HG03342 (cell line): ENCODE measurements at regions not wholly inside any gene's neighbourhood (a gene's known extent, or its start where the extent isn't known, plus 50 kb on each side); places are given as distances from the start of the nearest gene placed in this dataset.
A peak's percentile ranks its signal among the peaks of the same experiment; 100 is the strongest.

Experiments used
- ATAC-seq: cut with Tn5 transposase; IDR thresholded peaks from one replicate; pipeline ENCODE4 v1.9.1; 2021; ENCODE audit warnings: mild to moderate bottlenecking, moderate library complexity; ENCODE audit not compliant: unreplicated experiment

DNA sequence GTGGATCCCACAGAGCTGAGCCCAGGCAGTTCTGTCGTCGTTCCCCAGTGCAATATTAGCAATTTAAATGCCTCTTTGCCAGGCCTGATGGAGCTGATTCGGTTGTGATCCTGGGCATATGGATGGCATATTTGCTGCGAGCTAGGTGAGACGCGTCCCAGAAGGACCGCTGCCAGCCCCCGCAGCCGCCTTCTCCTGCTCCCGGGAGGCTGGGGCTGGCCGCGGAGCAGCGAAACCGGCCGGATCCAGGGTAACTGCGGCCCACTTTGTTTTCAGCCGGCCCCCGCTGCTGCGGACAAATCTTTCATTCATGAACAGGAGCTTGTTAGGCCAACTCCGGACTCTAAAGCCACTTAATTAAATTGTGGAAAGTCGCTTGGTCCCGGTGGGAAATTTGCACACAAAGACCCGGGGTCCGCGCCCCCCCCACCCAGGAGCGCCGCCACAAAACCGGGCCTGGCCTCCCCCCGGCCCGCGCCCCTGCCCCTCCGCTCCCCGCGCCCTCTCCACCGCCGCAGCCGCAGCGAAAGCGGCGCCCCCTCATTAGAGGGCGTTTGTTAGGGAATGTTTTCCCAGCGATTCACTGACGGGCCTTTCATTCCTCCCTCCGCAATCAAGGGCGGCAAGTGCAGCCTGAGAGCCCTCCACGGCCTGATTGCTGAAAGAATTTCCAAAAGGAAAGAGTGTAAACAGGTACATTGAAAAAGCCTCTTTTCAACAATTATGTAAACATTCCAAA lies 383.3 kb downstream of the RRAGC start:
- no peak for ATAC-seq

- ATAC-seq = no peak
These were observed 384.0 kb downstream of the RRAGC start for GRCh38 chr1:38475624-38476005.

DNA sequence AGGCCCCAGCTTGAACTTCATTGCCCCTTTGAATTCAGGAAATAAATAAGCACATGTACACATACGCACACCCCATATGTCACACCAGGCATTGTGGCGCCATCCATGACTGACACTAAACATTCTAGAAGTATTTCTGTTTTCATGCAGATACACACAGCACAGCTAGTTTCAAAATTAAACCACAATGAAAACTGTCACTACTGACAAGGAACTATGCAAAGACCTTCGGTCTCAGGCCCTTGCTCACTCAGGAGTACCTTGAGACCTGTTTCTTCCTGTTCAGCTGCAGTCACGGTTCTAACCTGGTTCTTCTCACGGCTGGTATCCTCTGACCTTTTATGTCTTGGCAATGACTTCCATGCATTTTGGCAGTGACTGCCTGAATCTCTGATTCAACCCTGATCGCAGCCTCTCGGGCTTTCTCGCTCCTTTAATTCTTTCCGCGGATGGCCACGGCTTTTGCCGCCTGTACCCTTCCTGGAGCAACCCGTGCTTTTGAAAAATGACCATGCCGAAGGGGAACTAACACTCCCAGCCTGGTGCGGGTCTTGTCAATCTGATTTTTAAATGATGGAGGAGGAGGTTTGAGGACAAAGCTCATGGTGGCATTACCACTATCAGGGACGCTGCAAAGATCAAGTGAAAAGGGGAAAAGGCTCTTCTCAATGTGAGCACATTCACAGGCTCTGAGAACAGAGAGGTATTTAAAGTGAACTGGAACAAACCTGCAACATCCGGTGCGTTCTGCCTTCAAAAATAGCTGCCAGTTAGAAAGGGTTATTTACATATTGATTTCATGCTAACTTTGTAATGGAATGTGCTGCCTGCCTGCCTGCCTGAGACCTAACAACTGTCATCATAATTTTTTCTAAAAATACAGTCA lies 384.6 kb downstream of the RRAGC start:
- peak; percentile 75 for ATAC-seq

GRCh38 chr1:38466487-38466886 lies 393.1 kb downstream of the RRAGC start:
- no peak for ATAC-seq

DNA sequence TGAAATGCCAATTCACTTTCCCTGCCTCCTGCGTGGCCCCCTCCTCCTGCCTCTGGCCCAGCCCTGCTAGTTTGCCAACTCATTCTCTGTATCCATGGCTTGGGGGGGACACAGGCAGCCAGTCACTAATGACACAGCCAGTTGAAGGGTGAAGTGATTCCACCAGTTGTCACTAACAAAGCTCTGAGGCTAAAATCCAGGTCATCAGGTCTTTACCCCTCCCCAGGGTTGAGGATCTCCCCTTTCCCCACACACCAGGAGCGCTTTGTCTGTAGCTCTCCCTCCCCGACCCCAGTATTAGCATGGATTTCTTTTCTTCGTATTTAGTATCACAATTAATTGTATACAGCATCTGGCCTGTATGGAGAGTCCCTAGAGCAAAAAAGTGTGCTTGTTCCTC lies 394.1 kb downstream of the RRAGC start:
- ATAC-seq = no peak

- no peak for ATAC-seq
These were observed 395.4 kb downstream of the RRAGC start for GRCh38 chr1:38464071-38464661.

GRCh38 chr1:38463074-38463473 lies 396.5 kb downstream of the RRAGC start:
- ATAC-seq = no peak

- ATAC-seq = no peak
These were observed 403.1 kb downstream of the RRAGC start for GRCh38 chr1:38456531-38456876.

- ATAC-seq = no peak
These were observed 403.6 kb downstream of the RRAGC start for GRCh38 chr1:38455829-38456530.

- ATAC-seq = no peak
These were observed 404.7 kb downstream of the RRAGC start for GRCh38 chr1:38454749-38455441.

- no peak for ATAC-seq
These were observed 405.3 kb downstream of the RRAGC start for GRCh38 chr1:38454236-38454635.

GRCh38 chr1:38452246-38452645 lies 405.7 kb upstream of the POU3F1 start:
- ATAC-seq = no peak

- ATAC-seq = no peak
These were observed 405.0 kb upstream of the POU3F1 start for GRCh38 chr1:38451541-38451993.

DNA sequence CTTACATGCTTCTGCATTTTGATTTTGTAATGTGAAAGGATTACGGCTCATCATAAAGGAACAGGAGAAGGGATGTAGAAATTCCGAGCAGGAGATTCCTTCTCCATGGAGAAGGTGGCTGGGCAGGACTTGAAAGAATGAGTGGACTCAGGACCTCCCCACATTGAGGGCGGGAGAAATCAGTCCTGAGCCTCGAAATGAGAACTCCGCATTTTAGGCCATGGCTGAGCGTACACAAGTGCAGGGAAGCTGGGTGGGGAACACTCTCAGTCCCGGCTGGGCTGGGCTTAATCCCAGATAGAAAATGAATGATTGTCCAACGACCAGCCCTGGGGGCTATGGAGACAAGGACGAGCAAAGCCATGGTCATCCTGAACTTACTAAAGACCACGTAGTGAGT lies 402.3 kb upstream of the POU3F1 start:
- no peak for ATAC-seq

GRCh38 chr1:38446936-38447335 lies 400.3 kb upstream of the POU3F1 start:
- ATAC-seq = no peak

DNA sequence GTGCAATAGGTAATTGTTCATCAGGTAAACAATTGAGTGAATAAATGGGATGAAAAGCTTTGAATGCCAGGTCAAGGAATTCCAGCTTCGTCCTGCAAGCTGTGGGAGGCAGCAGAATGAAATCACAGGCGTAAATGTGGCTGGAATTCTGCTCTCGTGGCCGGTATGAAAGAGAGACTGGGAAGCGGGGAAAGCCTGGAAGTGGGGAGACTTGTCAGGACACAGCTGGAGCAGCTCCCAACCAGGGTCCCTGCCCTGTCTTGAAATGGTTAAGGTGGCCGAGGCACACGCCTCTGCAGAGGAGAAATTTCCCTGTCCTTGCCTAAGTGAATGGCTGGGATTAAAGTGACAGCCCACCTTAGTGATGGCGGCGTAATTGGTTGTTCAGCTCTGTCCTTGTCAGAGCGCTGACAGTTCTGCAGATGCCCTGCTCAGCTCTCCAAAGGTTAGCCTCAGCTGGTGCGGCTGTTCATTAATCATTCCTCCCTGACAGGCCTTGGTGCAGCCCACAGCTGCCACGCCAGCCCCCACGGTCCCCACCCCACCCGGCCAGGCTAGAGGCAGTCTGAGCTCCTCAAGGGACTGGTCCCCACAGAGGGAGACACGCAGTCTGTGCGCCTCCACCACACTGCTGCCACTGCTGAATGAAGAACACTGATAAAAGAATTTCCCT lies 398.3 kb upstream of the POU3F1 start:
- ATAC-seq = no peak

DNA sequence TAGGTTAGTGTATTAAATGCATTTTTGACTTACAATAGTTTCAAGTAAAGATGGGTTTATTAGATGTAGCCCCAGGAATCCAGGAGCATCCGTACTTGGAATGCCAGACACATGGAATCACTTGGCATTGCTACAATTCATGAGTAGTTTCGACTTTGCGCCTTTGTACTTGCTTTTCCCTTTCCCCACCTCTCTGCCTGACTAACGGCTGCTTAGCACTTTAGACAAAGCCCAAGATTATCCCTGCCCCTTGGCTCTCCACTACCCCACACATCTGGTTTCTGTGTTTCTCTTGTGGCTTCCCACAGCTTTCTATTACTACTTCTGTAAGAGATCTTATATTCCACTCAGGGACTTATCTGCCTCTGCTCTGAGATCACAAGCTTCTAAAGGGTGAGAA lies 397.7 kb upstream of the POU3F1 start:
- no peak for ATAC-seq

GRCh38 chr1:38440402-38440801 lies 393.8 kb upstream of the POU3F1 start:
- no peak for ATAC-seq

- ATAC-seq = no peak
These were observed 390.2 kb upstream of the POU3F1 start for GRCh38 chr1:38436749-38437148.

DNA sequence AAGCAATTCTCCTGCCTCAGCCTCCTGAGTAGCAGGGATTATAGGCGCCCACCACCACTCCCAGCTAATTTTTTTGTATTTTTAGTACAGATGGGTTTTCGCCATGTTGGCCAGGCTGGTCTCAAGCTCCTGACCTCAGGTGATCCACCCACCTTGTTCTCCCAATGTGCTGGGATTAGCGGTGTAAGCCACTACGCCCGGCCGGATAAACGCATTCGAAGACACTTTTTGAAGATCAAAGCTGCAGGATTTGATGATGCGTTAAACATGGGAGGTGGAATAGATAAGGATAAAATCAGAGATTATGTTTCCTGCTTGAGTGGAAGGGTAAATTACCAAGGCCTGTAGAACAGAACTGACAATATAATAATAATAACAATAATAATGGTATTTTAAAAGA lies 389.4 kb upstream of the POU3F1 start:
- no peak for ATAC-seq
